LNCaP clone FGC (cell line): ENCODE measurements at regions not wholly inside any gene's neighbourhood (a gene's known extent, or its start where the extent isn't known, plus 50 kb on each side); places are given as distances from the start of the nearest gene placed in this dataset.

Experiments
- DNase-seq: peaks from one replicate; pipeline ENCODE4 v3.0.0-alpha.2; 2011; ENCODE audit warnings: low read depth
- H3K4me3 ChIP-seq: 2 replicates; pipeline ENCODE4 v1.5.1; 2011; ENCODE audit warnings: mild to moderate bottlenecking, low read depth, low read length, control low read depth
- CTCF ChIP-seq: IDR thresholded peaks from 2 replicates; pipeline ENCODE4 v1.5.1; 2012; ENCODE audit warnings: mild to moderate bottlenecking; ENCODE audit not compliant: control insufficient read depth, insufficient read depth; ENCODE audit errors: extremely low read depth

DNA sequence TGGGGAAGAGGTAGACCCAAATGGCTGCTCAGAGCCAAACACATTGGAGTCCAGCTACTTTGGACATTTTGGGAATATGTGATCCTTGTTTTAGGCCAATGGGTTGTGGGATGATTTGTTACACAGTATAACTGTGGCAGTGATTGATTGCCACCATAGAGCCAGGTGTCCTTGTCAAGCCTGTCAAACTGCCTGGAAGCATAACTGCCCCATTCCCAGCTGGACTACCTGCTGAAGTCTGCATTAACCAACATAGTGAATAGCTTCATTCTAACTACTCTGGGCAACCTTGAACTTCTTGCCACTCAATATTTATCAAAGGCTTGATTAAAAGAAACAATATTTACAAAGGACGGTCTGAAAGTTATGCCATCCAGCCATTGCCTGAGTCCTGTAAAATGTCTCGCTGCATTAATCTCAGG is 164.7 kb downstream of the LINC00237 start:
- DNase-seq, result no peak
- no peak overlapping the region for H3K4me3 ChIP-seq
- no peak for TF ChIP-seq CTCF

DNA sequence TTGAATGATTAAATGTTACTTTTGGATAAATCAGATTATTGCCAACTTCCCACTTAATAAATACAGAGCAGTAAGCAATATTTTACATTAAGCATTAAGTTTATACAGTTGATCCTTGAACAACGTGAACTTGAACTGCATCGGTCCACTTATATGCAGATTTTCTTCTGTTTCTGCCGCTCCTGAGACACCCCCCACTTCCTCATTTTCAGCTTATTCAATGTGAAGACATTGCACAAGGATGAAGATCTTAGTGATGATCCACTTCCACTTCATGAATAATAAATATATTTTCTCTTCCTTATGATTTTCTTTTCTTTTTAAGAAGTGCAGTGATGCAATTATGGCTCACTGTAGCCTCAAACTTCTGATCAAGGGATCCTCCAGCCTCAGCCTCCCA is 167.2 kb downstream of the LINC00237 start:
- H3K4me3 ChIP-seq, result no peak overlapping the region
- TF ChIP-seq CTCF, result no peak
- DNase-seq, result no peak

GRCh38 chr20:20938599-20938998 is 167.6 kb downstream of the LINC00237 start:
- no peak overlapping the region for H3K4me3 ChIP-seq
- no peak for TF ChIP-seq CTCF

DNA sequence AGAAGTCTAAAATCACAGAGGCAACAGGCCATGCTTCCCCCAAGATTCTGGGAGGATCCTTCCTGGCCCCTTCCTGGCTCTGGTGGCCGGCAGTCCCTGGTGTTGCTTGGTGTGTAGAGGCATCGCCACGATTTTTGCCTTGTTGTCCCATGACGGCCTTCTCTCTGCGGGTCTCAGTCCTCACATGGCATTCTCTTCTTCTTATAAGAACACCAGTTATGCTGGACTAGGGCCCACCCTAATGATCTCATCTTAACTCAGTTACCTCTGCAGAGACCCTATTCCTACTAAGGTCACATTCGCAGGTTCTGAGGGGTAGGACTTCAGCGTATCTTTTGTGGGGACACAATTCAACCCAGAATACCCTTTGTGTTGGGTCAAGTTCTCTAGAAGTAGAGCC is 168.0 kb downstream of the LINC00237 start:
- no peak for DNase-seq
- TF ChIP-seq CTCF, result no peak
- H3K4me3 ChIP-seq, result no peak overlapping the region

More at GRCh38 chr20:20938599-20938998, 167.6 kb downstream of the LINC00237 start:
- no peak for DNase-seq

GRCh38 chr20:20933142-20933958 is 172.8 kb downstream of the LINC00237 start:
- DNase-seq, result no peak
- H3K4me3 ChIP-seq, result no peak overlapping the region
- TF ChIP-seq CTCF, result no peak

- DNase-seq, result no peak
- no peak overlapping the region for H3K4me3 ChIP-seq
- TF ChIP-seq CTCF, result no peak
These were observed 174.0 kb downstream of the LINC00237 start for GRCh38 chr20:20932156-20932555.

DNA sequence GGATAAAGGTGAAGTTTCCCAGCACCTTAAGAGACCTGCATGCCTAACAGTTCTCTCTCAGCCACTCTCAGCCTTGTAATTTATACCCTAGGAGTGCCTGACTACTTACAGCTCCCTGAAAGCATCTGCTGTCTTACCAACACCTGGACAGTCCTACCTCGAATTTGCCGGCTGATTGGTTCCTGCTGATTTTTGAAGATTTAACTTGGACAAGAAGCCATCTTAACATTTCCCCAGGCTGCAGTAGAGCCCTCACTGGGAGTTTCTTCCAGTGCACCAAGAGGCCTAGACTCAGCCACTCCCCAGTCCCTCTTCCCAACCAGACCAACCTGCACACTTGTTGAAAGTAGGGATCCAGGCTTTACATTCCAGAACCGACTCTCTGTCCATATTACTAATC is 174.5 kb downstream of the LINC00237 start:
- no peak for DNase-seq
- H3K4me3 ChIP-seq, result no peak overlapping the region
- TF ChIP-seq CTCF, result no peak
